ENCODE measurements at regions not wholly inside any gene's neighbourhood (a gene's known extent, or its start where the extent isn't known, plus 50 kb on each side); places are given as distances from the start of the nearest gene placed in this dataset.

GRCh38 chr18:72648481-72648960 lies 104.4 kb upstream of the CBLN2 start:
- Histone ChIP-seq H4K20me1 (replicated peaks; ENCODE audit: control insufficient read depth, extremely low read depth, insufficient read depth, low read length) (no peaks in the 10 kb centered on the region), H3K4me2 (ENCODE audit: insufficient read depth, low read length) (no peak overlapping the region), H3K27ac (ENCODE audit: insufficient read depth, low read depth, low read length) (no peak overlapping the region), H3K9me1 (replicated peaks; ENCODE audit: control insufficient read depth, extremely low read depth, insufficient read depth, low read length) (no peaks in the 10 kb centered on the region), H3K9ac (replicated peaks; ENCODE audit: extremely low read depth, insufficient read depth, low read length) (no peak overlapping the region), H3K36me3 (ENCODE audit: control insufficient read depth in 2 of 2, extremely low read depth in 1 of 2, insufficient read depth in 2 of 2, low read length in 2 of 2) (no peaks in the 10 kb centered on the region), H3K27me3 (ENCODE audit: control insufficient read depth in 2 of 2, insufficient read depth in 2 of 2, low read length in 2 of 2) (no peaks in the 10 kb centered on the region), H3K9me3 (replicated peaks; ENCODE audit: control insufficient read depth, insufficient read depth, low read length) (no peaks in the 10 kb centered on the region), H3K4me1 (ENCODE audit: control insufficient read depth, extremely low read depth, insufficient read depth, low read length) (no peaks in the 10 kb centered on the region), H3K79me2 (ENCODE audit: control insufficient read depth, insufficient read depth, low read length) (no peaks in the 10 kb centered on the region), H2AFZ (ENCODE audit: low read depth, low read length) (no peak overlapping the region), H3K4me3 (replicated peaks in 1 of 3; ENCODE audit: insufficient read depth in 1 of 3, low read depth in 1 of 3, low read length in 3 of 3) (no peak overlapping the region)
- POLR2A ChIA-PET = no interaction called here
- intact Hi-C loops (cut with micrococcal nuclease) = no loop called here
- TF ChIP-seq GATA2 (IDR thresholded peaks at IDR 0.05; ENCODE audit: insufficient read depth, insufficient read length, low read depth, low read length) = no peak
- no peak for TF ChIP-seq POLR2AphosphoS5 (IDR thresholded peaks at IDR 0.05; ENCODE audit: insufficient read depth, low read depth, low read length)
- no peak for TF ChIP-seq MAX (IDR thresholded peaks at IDR 0.05; ENCODE audit: insufficient read depth, insufficient read length)
- TF ChIP-seq FOS (IDR thresholded peaks at IDR 0.05; ENCODE audit: borderline replicate concordance, insufficient read depth, low read length) = no peak
- no peak for TF ChIP-seq POLR2A (IDR thresholded peaks at IDR 0.05; ENCODE audit: low read depth, low read length)
- TF ChIP-seq CTCF (IDR thresholded peaks at IDR 0.05; ENCODE audit: extremely low read depth in 1 of 2, insufficient read depth in 1 of 2, low read depth in 1 of 2, low read length in 2 of 2) = no peak
- TF ChIP-seq JUN (IDR thresholded peaks at IDR 0.05; ENCODE audit: borderline replicate concordance, insufficient read depth, insufficient read length, low read depth) = no peak
- TF ChIP-seq EZH2 (IDR thresholded peaks at IDR 0.05; ENCODE audit: borderline replicate concordance, low read depth, low read length, severe bottlenecking) = no peak
- TF ChIP-seq MYC (IDR thresholded peaks at IDR 0.05; ENCODE audit: low read depth, low read length) = no peak
- no peak for DNase-seq (ENCODE audit: low read depth, low spot score)
- CTCF ChIA-PET = no interaction called here
- dilution Hi-C loops (cut with MboI; ENCODE audit: extremely low pct_ligation_motif_present, low sequenced_read_pairs) = no loop called here
- no TSS peak for BruUV-seq (replicated peaks)
- FAIRE-seq = no peak

Data from endothelial cell of umbilical vein (primary cell).